Ishikawa (cell line): ENCODE measurements at regions not wholly inside any gene's neighbourhood (a gene's known extent, or its start where the extent isn't known, plus 50 kb on each side); places are given as distances from the start of the nearest gene placed in this dataset.

Source experiments
- CEBPB ChIP-seq: IDR thresholded peaks from 2 replicates; pipeline ENCODE4 v1.6.1; 2012
- CREB1 ChIP-seq: IDR thresholded peaks from 2 replicates; pipeline ENCODE4 v1.6.1; 2012; ENCODE audit warnings: low read depth
- EGR1 ChIP-seq: IDR thresholded peaks from 2 replicates; pipeline ENCODE4 v1.6.1; 2012
- EP300 ChIP-seq: IDR thresholded peaks from 2 replicates; pipeline ENCODE4 v1.6.1; 2012; ENCODE audit warnings: borderline replicate concordance
- FOXM1 ChIP-seq: IDR thresholded peaks from 2 replicates; pipeline ENCODE4 v1.6.1; 2012; ENCODE audit warnings: low read depth, borderline replicate concordance
- NFIC ChIP-seq: IDR thresholded peaks from 2 replicates; pipeline ENCODE4 v1.6.1; 2012
- RAD21 ChIP-seq: IDR thresholded peaks from 2 replicates; pipeline ENCODE4 v1.6.1; 2012; ENCODE audit warnings: low read depth
- TAF1 ChIP-seq: IDR thresholded peaks from 2 replicates; pipeline ENCODE4 v1.6.1; 2012; ENCODE audit warnings: low read depth, mild to moderate bottlenecking
- TCF12 ChIP-seq: IDR thresholded peaks from 2 replicates; pipeline ENCODE4 v1.6.1; 2012; ENCODE audit warnings: low read depth
- ZBTB7A ChIP-seq: IDR thresholded peaks from 2 replicates; pipeline ENCODE4 v1.6.1; 2012; ENCODE audit warnings: low read depth
- TF ChIP-seq, protein P1 (sequence below): IDR thresholded peaks from 2 replicates; pipeline ENCODE4 v1.6.1; 2012
- TF ChIP-seq, protein P2 (sequence below): IDR thresholded peaks from 2 replicates; pipeline ENCODE4 v1.6.1; 2012
- TF ChIP-seq, protein P3 (sequence below): IDR thresholded peaks from 2 replicates; pipeline ENCODE4 v1.6.1; 2012; ENCODE audit warnings: low read depth, mild to moderate bottlenecking

DNA sequence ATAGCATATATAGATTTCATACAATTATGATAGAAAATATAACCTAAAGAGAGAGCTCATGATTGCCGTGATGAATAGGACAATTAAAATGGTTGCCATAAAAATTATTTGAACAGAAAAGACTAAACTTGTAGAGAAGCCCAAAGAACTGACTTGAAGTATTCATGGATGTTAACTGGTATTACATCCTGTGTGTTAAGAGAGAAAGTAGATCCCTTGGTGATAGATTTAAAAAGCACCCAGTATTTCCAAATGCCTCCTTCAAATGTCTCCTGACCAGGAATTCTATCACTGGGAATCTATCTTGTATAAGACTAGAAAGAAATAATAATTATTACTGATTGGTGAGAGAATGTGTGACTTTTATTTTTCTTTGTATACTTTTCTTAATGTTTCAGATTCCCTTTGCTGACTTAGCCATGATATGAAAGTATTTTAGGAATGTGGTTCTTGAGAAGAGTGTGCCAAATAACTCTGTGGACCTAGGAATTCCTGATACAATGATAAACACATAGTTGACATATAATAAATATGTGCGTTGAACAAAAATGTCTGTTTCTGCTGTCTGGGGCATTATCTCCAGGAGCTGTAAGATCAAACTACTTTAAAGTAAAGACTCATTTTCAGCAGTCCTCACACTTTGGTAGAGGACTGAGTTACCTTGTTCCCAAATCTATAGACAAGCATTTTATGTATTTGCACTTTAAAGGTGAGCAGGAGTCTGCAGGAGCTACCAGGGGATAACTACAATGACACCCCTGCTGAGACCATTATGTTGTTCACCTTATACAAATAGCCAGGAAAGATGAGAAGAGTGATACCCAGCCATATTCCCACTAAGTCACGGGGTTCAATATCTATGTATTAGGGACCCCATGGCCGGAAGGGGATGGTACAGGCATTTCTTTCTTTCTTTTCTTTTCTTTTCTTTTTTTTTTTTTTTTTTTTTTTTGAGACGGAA, 211.1 kb upstream of the TLE4 start:
- TF ChIP-seq, protein P1, sequence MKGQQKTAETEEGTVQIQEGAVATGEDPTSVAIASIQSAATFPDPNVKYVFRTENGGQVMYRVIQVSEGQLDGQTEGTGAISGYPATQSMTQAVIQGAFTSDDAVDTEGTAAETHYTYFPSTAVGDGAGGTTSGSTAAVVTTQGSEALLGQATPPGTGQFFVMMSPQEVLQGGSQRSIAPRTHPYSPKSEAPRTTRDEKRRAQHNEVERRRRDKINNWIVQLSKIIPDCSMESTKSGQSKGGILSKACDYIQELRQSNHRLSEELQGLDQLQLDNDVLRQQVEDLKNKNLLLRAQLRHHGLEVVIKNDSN, result no peak
- no peak for TF ChIP-seq EP300
- no peak for TF ChIP-seq TCF12
- TF ChIP-seq TAF1, result no peak
- TF ChIP-seq CREB1, result no peak
- TF ChIP-seq, protein P2, sequence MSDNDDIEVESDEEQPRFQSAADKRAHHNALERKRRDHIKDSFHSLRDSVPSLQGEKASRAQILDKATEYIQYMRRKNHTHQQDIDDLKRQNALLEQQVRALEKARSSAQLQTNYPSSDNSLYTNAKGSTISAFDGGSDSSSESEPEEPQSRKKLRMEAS, result no peak
- no peak for TF ChIP-seq EGR1
- no peak for TF ChIP-seq RAD21
- TF ChIP-seq, protein P3, sequence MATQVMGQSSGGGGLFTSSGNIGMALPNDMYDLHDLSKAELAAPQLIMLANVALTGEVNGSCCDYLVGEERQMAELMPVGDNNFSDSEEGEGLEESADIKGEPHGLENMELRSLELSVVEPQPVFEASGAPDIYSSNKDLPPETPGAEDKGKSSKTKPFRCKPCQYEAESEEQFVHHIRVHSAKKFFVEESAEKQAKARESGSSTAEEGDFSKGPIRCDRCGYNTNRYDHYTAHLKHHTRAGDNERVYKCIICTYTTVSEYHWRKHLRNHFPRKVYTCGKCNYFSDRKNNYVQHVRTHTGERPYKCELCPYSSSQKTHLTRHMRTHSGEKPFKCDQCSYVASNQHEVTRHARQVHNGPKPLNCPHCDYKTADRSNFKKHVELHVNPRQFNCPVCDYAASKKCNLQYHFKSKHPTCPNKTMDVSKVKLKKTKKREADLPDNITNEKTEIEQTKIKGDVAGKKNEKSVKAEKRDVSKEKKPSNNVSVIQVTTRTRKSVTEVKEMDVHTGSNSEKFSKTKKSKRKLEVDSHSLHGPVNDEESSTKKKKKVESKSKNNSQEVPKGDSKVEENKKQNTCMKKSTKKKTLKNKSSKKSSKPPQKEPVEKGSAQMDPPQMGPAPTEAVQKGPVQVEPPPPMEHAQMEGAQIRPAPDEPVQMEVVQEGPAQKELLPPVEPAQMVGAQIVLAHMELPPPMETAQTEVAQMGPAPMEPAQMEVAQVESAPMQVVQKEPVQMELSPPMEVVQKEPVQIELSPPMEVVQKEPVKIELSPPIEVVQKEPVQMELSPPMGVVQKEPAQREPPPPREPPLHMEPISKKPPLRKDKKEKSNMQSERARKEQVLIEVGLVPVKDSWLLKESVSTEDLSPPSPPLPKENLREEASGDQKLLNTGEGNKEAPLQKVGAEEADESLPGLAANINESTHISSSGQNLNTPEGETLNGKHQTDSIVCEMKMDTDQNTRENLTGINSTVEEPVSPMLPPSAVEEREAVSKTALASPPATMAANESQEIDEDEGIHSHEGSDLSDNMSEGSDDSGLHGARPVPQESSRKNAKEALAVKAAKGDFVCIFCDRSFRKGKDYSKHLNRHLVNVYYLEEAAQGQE, result no peak
- no peak for TF ChIP-seq CEBPB
- TF ChIP-seq ZBTB7A, result no peak
- no peak for TF ChIP-seq NFIC
- no peak for TF ChIP-seq FOXM1
